HFFc6 (cell line): ENCODE measurements at regions not wholly inside any gene's neighbourhood (a gene's known extent, or its start where the extent isn't known, plus 50 kb on each side); places are given as distances from the start of the nearest gene placed in this dataset.
A peak's percentile ranks its signal among the peaks of the same experiment; 100 is the strongest.

Experiments
- DNase-seq: peaks from one replicate; pipeline ENCODE4 v3.0.0-alpha.2; 2018
- H3K27ac Mint-ChIP-seq: 2 replicates; pipeline ENCODE4 v1.8.0; 2020; ENCODE audit warnings: mild to moderate bottlenecking, mixed read lengths
- H3K27me3 Mint-ChIP-seq: 2 replicates; pipeline ENCODE4 v1.8.0; 2021; ENCODE audit warnings: mild to moderate bottlenecking, moderate library complexity, mixed read lengths; ENCODE audit not compliant: insufficient read depth
- H3K36me3 Mint-ChIP-seq: 2 replicates; pipeline ENCODE4 v1.8.0; 2021; ENCODE audit warnings: low read depth, mixed read lengths
- H3K4me1 Mint-ChIP-seq: 2 replicates; pipeline ENCODE4 v1.8.0; 2020; ENCODE audit warnings: low read depth, mixed read lengths
- H3K4me3 Mint-ChIP-seq: 2 replicates; pipeline ENCODE4 v1.8.0; 2020; ENCODE audit warnings: mild to moderate bottlenecking, moderate library complexity, mixed read lengths
- H3K9me3 Mint-ChIP-seq: 2 replicates; pipeline ENCODE4 v1.8.0; 2020; ENCODE audit warnings: mild to moderate bottlenecking, mixed read lengths
- TF ChIP-seq, protein P1 (sequence below): fragments of 200-600 bp; sonication (generic); IDR thresholded peaks from 2 replicates; pipeline ENCODE4 v1.5.0; 2021; ENCODE audit warnings: antibody characterized with exemption, mild to moderate bottlenecking

DNA sequence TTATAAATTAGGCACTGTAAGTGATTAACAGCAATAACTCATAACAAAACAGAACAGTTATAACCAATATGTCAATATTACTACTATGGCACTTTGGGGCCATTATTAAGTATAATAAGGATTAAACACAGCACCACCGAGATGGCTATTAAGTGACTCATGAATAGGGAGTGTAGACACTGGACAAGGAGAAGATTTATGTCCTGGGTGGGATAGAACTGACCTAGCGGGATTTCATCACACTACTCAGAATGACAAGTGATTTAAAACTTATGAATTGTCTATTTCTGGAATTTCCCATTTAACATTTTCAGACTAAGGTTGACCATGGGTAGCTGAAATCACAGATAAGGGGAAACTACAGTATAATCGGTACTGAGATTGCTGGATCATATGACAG is 79.0 kb upstream of the SLC7A1 start:
- 0 out of 2 replicates have a peak, but pooled peaks cover 3% of the 10 kb centered on the region for H3K9me3 Mint-ChIP-seq
- H3K27ac Mint-ChIP-seq = peak overlapping the region; percentile 16
- peak; percentile 68 for DNase-seq
- H3K4me3 Mint-ChIP-seq = no peak overlapping the region
- H3K4me1 Mint-ChIP-seq = peaks cover 53% of the 10 kb centered on the region
- TF ChIP-seq, protein P1, sequence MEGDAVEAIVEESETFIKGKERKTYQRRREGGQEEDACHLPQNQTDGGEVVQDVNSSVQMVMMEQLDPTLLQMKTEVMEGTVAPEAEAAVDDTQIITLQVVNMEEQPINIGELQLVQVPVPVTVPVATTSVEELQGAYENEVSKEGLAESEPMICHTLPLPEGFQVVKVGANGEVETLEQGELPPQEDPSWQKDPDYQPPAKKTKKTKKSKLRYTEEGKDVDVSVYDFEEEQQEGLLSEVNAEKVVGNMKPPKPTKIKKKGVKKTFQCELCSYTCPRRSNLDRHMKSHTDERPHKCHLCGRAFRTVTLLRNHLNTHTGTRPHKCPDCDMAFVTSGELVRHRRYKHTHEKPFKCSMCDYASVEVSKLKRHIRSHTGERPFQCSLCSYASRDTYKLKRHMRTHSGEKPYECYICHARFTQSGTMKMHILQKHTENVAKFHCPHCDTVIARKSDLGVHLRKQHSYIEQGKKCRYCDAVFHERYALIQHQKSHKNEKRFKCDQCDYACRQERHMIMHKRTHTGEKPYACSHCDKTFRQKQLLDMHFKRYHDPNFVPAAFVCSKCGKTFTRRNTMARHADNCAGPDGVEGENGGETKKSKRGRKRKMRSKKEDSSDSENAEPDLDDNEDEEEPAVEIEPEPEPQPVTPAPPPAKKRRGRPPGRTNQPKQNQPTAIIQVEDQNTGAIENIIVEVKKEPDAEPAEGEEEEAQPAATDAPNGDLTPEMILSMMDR = no peak
- H3K36me3 Mint-ChIP-seq = no peaks in the 10 kb centered on the region
- H3K27me3 Mint-ChIP-seq = no peaks in the 10 kb centered on the region

GRCh38 chr13:29664591-29664990 is 69.1 kb upstream of the SLC7A1 start:
- no peaks in the 10 kb centered on the region for H3K4me1 Mint-ChIP-seq

DNA sequence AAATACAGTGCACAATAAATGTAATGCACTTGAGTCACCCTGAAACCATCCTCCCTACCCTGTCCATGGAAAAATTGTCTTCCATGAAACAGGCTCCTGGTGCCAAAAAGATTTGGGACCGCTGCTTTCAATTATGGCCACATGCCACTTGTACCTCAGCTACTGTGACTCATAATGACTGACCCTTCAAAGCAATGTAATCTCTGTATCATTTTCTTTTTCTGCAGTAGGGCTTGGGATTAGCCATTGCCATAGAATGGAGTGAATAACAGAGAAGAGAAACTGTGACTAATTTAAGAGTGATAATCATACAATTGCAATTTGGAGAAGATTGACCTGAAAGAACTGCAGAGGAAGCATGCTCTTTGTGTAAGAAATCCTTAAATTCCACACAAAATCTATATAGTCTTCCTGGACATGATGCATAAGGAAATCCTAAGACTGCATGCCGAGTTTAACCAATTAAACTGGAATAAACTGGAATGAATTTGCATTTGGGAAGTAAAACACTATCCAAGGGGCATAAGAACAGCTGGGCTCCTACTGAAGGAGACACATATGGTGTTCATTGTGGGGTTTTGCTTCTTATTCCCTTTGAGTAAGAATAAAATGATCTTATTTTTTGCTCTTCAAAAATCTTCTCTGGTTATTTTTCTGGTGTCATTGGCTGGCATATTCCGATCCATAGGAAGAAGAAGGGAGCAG is 59.5 kb upstream of the SLC7A1 start:
- peak overlapping the region; percentile 76 for H3K27ac Mint-ChIP-seq
- H3K4me3 Mint-ChIP-seq = peak overlapping the region; percentile 50
- peaks cover 55% of the 10 kb centered on the region for H3K4me1 Mint-ChIP-seq
- H3K9me3 Mint-ChIP-seq = peaks cover 13% of the 10 kb centered on the region
- peak; percentile 93 for DNase-seq
- H3K36me3 Mint-ChIP-seq = peaks cover 27% of the 10 kb centered on the region
- no peaks in the 10 kb centered on the region; the same call in 1 of the 2 replicates for H3K27me3 Mint-ChIP-seq
- TF ChIP-seq, protein P1 = no peak

More at GRCh38 chr13:29664591-29664990, 69.1 kb upstream of the SLC7A1 start:
- Mint-ChIP-seq H3K4me3 (no peak overlapping the region), H3K27ac (no peak overlapping the region), H3K9me3 (peaks cover 49% of the 10 kb centered on the region), H3K36me3 (peaks cover 45% of the 10 kb centered on the region), H3K27me3 (no peaks in the 10 kb centered on the region)
- TF ChIP-seq, protein P1 = no peak
- DNase-seq = no peak

- no peak for DNase-seq
- TF ChIP-seq, protein P1 = no peak
- peaks cover 55% of the 10 kb centered on the region for H3K4me1 Mint-ChIP-seq
- H3K4me3 Mint-ChIP-seq = 0 out of 2 replicates have a peak overlapping the region, but pooled peaks have one; percentile 19
- peaks cover 7% of the 10 kb centered on the region for H3K9me3 Mint-ChIP-seq
- H3K36me3 Mint-ChIP-seq = peaks cover 21% of the 10 kb centered on the region
- no peaks in the 10 kb centered on the region; the same call in 1 of the 2 replicates for H3K27me3 Mint-ChIP-seq
- H3K27ac Mint-ChIP-seq = peak overlapping the region; percentile 74
Observed at GRCh38 chr13:29654384-29654783, 58.9 kb upstream of the SLC7A1 start.

DNA sequence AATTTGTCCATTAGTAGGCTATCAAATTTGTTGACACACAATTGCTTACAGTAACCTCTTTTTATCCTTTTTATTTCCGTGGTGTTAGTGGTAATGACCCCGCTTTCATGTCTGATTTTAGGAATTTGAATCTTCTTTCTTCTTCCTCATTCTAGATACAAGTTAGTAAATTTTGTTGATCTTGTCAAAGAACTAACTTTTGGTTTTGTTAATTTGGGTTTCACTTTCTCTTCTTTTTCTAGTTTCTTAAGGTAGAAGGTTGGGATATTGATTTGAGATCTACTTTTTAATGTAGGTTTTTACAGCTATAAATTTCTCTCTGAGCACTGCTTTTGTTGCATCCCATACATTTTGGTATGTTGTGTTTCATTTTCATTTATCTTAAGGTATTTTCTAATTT is 53.3 kb upstream of the SLC7A1 start:
- peaks cover 23% of the 10 kb centered on the region for H3K36me3 Mint-ChIP-seq
- TF ChIP-seq, protein P1 = no peak
- H3K27ac Mint-ChIP-seq = no peak overlapping the region

More for the DNA sequence above, 53.3 kb upstream of the SLC7A1 start:
- Mint-ChIP-seq H3K4me1 (peaks cover 33% of the 10 kb centered on the region), H3K9me3 (peaks cover 8% of the 10 kb centered on the region; the same call in 1 of the 2 replicates), H3K27me3 (no peaks in the 10 kb centered on the region; the same call in 1 of the 2 replicates), H3K4me3 (peak overlapping the region; percentile 7; the same call in 1 of the 2 replicates)
- no peak for DNase-seq
